Loucy (cell line): ENCODE measurements at regions not wholly inside any gene's neighbourhood (a gene's known extent, or its start where the extent isn't known, plus 50 kb on each side); places are given as distances from the start of the nearest gene placed in this dataset.

Source experiments
- H2AFZ ChIP-seq: fragments of 200-600 bp; sonication (generic); 2 replicates; pipeline ENCODE4 v1.6.0; 2016; ENCODE audit warnings: antibody characterized with exemption, mild to moderate bottlenecking, low read length, moderate library complexity
- H3F3A ChIP-seq: fragments of 200-600 bp; 2 replicates; pipeline ENCODE4 v1.6.0; 2016; ENCODE audit warnings: antibody characterized with exemption, low read depth, mild to moderate bottlenecking
- H3K27me3 ChIP-seq: fragments of 200-600 bp; sonication (generic); 2 replicates; pipeline ENCODE4 v1.6.1; 2014; ENCODE audit warnings: low read length, mild to moderate bottlenecking; ENCODE audit not compliant: insufficient read depth, poor library complexity, severe bottlenecking
- H3K36me3 ChIP-seq: fragments of 200-600 bp; sonication (generic); 2 replicates; pipeline ENCODE4 v1.6.1; 2016; ENCODE audit warnings: low read length; ENCODE audit not compliant: insufficient read depth
- H3K4me1 ChIP-seq: fragments of 200-600 bp; sonication (generic); 2 replicates; pipeline ENCODE4 v1.5.1; 2014; ENCODE audit warnings: low read length, mild to moderate bottlenecking; ENCODE audit not compliant: insufficient read depth, poor library complexity, severe bottlenecking
- H3K4me2 ChIP-seq: fragments of 200-600 bp; sonication (generic); 2 replicates; pipeline ENCODE4 v1.6.0; 2014; ENCODE audit warnings: antibody characterized with exemption, low read length, low read depth, mild to moderate bottlenecking; ENCODE audit not compliant: poor library complexity, severe bottlenecking
- H3K4me3 ChIP-seq: fragments of 200-600 bp; sonication (generic); 2 replicates; pipeline ENCODE4 v1.5.1; 2014; ENCODE audit warnings: low read length, mild to moderate bottlenecking, mixed read lengths; ENCODE audit not compliant: poor library complexity, severe bottlenecking
- H3K79me2 ChIP-seq: fragments of 200-600 bp; sonication (generic); 2 replicates; pipeline ENCODE4 v1.6.1; 2014; ENCODE audit warnings: low read length; ENCODE audit not compliant: insufficient read depth
- H3K9ac ChIP-seq: fragments of 200-600 bp; sonication (generic); 2 replicates; pipeline ENCODE4 v1.6.0; 2014; ENCODE audit warnings: mild to moderate bottlenecking, low read depth, low read length, moderate library complexity; ENCODE audit not compliant: poor library complexity, severe bottlenecking
- H3K9me2 ChIP-seq: fragments of 200-600 bp; sonication (generic); replicated peaks from 2 replicates; pipeline ENCODE4 v1.6.1; 2016; ENCODE audit warnings: low read depth, low read length, mixed read lengths
- H3K9me3 ChIP-seq: fragments of 200-600 bp; sonication (generic); 2 replicates; pipeline ENCODE4 v1.6.1; 2014; ENCODE audit warnings: mild to moderate bottlenecking, antibody characterized with exemption, low read length, low read depth; ENCODE audit not compliant: insufficient read depth
- H4K20me1 ChIP-seq: fragments of 200-600 bp; sonication (generic); 2 replicates; pipeline ENCODE4 v1.6.0; 2014; ENCODE audit warnings: antibody characterized with exemption, low read length, mild to moderate bottlenecking; ENCODE audit not compliant: insufficient read depth, poor library complexity, severe bottlenecking
- EZH2phosphoT487 ChIP-seq: fragments of 200-600 bp; IDR thresholded peaks from 2 replicates; pipeline ENCODE4 v1.6.1; 2018; ENCODE audit warnings: antibody characterized with exemption, mild to moderate bottlenecking, moderate library complexity, borderline replicate concordance
- TF ChIP-seq, protein P1 (sequence below): fragments of 200-600 bp; sonication (generic); conservative IDR thresholded peaks from 2 replicates; pipeline ENCODE4 v1.5.1; 2014; ENCODE audit warnings: mild to moderate bottlenecking, antibody characterized with exemption, low read length

DNA sequence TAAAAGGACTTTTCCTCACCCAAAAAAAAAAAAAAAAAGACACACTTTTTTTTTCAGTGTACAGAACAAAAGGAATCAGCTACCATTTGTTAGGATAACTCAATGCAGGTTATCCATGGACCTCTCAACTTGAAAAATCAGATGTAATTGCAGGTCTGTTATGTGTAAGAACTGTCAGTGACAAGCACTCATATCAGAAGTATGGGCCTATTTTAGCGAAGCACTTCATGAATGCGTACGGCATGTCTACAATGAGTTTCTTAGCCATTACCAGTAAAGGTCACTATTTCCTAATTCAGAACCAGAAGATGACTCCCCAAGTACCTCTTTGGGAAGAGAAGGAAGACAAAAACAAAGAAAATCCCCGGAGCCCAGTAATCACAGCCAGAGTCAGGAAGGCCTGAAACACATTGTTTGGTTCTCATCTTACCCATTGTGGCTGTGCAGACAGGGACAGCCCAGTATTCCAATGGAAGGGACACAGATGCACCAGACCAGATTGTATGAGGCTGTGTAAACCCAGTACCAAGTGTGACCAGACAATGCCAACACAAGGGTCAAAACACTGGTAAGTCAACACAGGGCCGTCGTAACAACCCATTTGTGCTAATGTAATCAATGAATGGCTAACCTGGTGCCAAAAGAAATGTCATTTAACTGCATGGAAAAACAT lies 188.0 kb downstream of the PMP22 start:
- Histone ChIP-seq H3K4me1 (no peaks in the 10 kb centered on the region), H2AFZ (no peak overlapping the region), H3K27me3 (no peaks in the 10 kb centered on the region), H3K9ac (no peak overlapping the region), H4K20me1 (no peaks in the 10 kb centered on the region), H3K4me3 (no peak overlapping the region), H3K9me3 (no peaks in the 10 kb centered on the region), H3F3A (no peaks in the 10 kb centered on the region), H3K79me2 (no peaks in the 10 kb centered on the region), H3K4me2 (no peak overlapping the region), H3K9me2 (no peaks in the 10 kb centered on the region), H3K36me3 (no peaks in the 10 kb centered on the region)
- no peak for TF ChIP-seq EZH2phosphoT487
- TF ChIP-seq, protein P1, sequence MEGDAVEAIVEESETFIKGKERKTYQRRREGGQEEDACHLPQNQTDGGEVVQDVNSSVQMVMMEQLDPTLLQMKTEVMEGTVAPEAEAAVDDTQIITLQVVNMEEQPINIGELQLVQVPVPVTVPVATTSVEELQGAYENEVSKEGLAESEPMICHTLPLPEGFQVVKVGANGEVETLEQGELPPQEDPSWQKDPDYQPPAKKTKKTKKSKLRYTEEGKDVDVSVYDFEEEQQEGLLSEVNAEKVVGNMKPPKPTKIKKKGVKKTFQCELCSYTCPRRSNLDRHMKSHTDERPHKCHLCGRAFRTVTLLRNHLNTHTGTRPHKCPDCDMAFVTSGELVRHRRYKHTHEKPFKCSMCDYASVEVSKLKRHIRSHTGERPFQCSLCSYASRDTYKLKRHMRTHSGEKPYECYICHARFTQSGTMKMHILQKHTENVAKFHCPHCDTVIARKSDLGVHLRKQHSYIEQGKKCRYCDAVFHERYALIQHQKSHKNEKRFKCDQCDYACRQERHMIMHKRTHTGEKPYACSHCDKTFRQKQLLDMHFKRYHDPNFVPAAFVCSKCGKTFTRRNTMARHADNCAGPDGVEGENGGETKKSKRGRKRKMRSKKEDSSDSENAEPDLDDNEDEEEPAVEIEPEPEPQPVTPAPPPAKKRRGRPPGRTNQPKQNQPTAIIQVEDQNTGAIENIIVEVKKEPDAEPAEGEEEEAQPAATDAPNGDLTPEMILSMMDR: no peak

DNA sequence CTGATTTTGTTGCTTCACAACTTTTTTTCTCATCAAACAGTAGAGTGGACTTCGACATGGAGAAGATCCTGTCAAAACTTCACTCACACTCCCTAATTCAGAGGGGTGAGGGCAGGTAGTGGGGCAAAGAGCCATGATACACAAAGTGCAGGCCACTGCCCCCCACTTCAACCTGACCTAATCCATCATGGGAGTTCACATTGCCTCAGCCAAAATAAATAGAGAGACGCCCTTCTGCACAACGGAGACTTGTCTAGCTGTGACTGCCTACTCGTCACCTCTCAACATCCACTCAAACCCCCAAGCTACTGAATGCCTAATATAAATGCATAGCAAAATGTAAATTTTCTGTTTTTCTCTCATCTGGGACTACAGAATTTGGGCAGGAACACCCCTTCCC lies 213.2 kb downstream of the PMP22 start:
- Histone ChIP-seq H3K36me3 (no peaks in the 10 kb centered on the region), H3K9me3 (0 out of 2 replicates have a peak, but pooled peaks cover 3% of the 10 kb centered on the region), H3F3A (no peaks in the 10 kb centered on the region), H3K9me2 (no peaks in the 10 kb centered on the region), H3K79me2 (no peaks in the 10 kb centered on the region), H2AFZ (no peak overlapping the region), H3K9ac (no peak overlapping the region), H3K27me3 (no peaks in the 10 kb centered on the region), H3K4me3 (no peak overlapping the region), H4K20me1 (no peaks in the 10 kb centered on the region), H3K4me1 (no peaks in the 10 kb centered on the region), H3K4me2 (no peak overlapping the region)
- TF ChIP-seq EZH2phosphoT487: no peak
- TF ChIP-seq, protein P1: no peak

DNA sequence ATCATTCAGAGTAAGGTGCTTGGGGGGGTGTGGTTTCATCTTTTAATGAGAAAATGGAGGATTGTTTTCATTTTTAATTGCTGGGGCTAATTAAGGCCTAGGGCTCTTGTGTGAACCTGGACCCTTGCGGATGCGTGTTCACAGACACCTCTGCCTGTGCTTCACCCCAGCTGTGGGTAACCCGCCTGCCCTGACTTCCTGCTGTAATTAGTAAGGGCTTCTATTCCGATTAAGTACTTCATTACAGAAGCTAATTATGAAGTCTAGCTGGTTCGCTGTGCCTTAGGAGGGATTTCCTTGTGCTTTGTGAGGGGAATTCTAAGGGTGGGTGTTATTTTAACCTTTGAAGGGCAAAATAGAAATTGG lies 215.3 kb downstream of the PMP22 start:
- H3K9me3 ChIP-seq: no peaks in the 10 kb centered on the region
- H3K79me2 ChIP-seq: no peaks in the 10 kb centered on the region
- TF ChIP-seq, protein P1: no peak
- TF ChIP-seq EZH2phosphoT487: no peak
- H2AFZ ChIP-seq: no peak overlapping the region
- no peaks in the 10 kb centered on the region for H3F3A ChIP-seq
- H3K27me3 ChIP-seq: no peaks in the 10 kb centered on the region
- H3K4me2 ChIP-seq: no peak overlapping the region
- no peak overlapping the region for H3K4me3 ChIP-seq
- no peaks in the 10 kb centered on the region for H3K4me1 ChIP-seq
- H3K36me3 ChIP-seq: no peaks in the 10 kb centered on the region
- no peak overlapping the region for H3K9ac ChIP-seq
- H3K9me2 ChIP-seq: no peaks in the 10 kb centered on the region
- H4K20me1 ChIP-seq: no peaks in the 10 kb centered on the region
